ENCODE measurements at regions not wholly inside any gene's neighbourhood (a gene's known extent, or its start where the extent isn't known, plus 50 kb on each side); places are given as distances from the start of the nearest gene placed in this dataset.
"Not testable (repeated sequence)": the region's sequence is repeated elsewhere in the genome, so short reads cannot be mapped to it uniquely, and the experiment has no call there.

DNA sequence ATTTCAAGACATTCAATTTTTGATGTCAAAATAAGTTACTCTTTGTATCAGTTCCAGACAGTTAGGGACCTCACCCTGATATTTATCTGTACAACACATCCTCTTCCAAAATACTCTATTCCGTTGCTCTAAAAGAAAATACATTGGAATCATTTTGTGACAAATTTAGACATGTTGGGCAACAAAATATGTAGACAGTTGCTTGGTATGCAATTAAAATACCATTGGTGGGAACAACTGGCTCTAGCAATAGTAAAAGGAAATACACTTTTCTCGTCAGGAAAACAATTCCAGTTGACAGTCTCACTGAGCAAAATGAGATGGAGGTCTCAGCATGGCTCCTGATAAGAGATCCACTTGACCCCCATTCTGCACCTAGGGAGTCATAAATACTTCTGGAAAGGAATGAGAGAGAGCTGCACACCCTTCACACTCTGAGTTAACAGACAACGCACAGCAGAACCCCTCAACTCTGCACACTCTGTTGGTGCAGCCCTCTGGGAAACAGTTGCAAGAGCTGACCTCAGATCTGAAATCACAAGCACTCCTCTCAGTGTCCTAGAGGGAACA lies 171.3 kb upstream of the NT5E start:
- DNase-seq, result no peak

DNA sequence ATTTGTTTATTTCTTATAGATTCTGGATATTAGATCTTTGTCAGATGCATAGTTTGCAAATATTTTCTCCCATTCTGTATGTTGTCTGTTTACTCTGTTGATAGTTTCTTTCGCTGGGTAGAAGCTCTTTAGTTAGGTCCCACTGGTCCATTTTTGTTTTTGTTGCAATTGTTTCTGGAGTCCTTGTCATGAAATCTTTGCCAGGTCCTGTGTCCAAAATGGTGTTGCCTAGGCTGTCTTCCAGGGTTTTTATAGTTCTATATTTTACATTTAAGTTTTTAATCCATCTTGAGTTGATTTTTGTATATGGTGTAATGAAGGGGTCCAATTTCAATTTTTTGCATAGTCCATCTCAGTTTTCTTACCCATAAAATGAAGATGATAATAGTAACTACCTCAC lies 173.9 kb upstream of the NT5E start:
- DNase-seq, result not testable (repeated sequence)

DNA sequence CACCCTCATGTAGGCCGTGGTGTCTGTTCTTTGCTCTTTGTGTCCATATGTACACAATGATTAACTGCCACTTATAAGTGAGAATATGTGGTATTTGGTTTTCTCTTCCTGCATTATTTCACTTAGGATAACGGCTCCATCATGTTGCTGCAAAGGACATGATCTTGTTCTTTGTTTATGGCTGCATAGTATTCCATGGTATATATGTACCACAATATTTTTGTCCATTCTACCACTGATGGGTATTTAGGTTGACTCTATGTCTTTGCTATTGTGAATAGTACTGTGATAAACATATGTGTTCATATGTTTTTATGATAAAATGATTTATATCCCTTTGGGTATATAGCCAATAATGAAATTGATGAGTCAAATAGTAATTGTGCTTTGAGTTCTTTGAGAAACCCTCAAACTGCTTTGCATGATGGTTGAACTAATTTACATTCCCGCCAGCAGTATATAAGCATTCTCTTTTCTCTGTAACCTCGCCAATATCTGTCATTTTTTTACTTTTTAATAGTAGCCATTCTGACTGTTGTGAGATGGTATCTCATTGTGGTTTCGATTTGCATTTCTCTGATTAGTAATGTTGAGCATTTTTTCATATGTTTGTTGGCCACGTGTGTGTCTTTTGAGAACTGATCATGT lies 174.4 kb upstream of the NT5E start:
- no peak for DNase-seq

DNA sequence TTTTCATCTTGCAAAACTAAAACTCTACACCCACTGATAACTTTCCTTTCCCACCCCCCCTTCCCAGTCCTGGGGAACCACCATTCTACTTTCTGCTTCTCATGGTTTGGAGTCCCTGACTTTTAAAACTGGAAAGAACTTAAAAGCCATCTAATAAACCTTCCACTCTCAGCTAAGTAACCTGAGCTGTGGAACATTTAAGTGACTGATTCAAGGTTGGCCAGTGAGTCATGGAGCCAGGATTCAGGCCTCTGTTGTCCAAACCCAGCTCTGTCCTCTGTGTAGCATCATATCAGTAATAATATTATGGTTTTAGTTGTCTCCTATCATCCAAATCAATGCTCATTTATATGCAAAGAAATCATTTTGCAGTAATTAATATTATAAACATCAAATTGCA lies 176.0 kb upstream of the NT5E start:
- no peak for DNase-seq

DNA sequence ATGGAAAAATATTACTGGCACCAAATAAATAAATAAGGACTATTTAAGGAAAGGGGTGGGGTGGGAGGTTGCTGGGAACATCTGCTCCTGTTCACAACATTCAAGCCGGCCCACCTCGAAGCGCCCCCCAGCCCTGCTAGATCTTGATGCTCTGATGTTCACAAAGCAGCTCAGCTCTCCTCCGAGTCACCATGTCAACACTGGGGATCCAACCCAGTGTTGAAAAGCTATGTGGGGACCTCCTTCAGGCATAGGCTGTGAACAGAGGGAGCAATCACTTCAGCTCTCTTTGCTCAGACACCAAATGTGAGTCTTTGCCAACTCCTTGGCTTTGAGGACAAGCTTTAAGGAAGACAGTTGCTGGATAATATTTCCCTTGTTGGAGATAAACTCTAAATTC lies 176.8 kb upstream of the NT5E start:
- no peak for DNase-seq

DNA sequence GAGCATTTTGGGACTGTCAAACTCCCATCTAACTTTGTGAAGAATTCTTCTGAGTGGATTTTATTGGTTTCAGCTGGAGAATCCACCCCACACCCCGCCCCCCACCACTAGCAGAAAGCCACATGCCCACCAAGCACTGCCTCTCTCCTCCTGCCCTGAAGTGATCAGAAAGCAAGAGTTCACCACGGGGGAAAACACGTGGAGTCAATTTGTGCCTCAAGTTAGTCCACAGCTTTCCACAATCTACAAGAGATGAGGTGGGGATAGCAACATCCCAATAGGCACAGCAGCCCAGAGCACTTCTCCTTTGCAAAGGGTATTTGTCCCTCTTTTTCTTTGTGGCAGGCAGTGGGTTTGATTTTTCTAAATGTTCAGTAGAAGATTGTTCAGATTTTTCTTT lies 177.3 kb upstream of the NT5E start:
- no peak for DNase-seq

DNA sequence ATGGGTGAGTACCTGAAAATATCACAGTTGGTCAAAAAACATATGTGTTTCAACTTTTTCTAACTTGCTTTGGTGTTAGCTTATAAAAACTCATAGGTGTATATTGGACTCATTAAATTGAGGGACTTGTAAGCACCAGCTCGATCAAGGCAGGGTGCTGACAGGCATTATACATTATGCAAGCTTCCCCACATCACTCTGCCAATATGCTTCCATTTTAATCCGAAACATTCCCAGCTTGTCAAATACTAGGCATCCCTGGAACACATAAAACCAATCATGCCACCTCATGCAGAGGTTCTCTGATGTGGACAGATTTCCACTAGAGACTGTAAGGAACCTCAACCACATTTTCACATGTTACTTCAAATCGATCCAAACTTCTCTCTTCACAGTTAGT lies 187.3 kb upstream of the NT5E start:
- DNase-seq, result no peak

DNA sequence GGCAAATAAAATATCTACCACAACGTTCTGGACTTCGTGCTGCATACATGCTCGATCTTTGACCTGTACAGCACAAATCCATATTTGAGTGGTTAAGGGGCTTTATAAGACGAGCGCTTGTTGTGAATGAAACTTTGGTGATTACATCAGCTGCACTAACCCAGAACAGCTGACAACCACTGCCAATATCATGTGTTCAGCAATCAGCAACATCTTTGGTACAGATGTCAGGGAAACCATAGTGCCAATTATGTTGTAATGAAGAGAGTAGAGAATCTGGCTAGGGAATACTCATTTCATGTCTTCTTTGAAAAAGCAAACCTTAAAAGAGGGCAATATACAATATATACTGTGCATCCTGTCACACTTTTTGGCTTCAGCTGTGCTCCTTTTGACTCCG lies 188.6 kb upstream of the NT5E start:
- DNase-seq, result no peak

DNA sequence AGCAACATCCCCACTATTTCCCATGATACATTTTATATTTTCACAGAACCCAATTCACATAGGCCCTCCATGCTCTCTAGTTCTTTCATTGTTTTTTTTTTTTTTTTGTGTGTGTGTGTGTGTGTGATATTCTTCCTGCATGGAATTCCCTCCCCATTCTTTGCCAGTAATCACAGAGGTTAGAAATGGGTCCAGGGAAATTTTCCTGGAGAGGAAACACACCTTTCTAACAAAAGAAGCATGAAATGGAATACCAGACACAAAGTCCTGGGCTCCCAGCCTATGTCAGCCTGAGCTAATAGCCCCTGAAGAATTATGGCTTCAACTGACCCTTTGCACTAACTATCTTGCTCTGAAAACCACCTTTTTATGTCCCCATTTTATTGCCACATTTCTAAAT lies 194.2 kb upstream of the NT5E start:
- no peak for DNase-seq

DNA sequence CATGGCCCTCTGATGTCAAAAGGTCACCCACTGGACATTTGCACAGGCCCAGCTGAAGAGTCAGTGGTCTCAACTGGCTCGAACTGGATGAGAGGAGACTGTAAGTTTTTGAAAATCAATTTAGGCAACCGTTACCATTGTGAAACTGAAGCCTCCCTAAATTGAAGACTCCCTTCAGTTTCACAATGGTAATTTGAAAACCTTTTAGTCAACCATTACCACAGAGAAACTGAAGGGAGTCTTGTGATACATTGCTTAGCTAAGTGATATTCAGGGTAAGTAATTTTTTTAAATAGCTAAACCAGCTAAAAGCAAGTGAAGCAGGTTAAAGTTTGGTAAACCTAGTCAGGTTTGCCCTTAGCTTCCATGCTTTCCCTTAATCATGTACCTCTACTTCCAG lies 197.3 kb upstream of the NT5E start:
- DNase-seq, result no peak

DNA sequence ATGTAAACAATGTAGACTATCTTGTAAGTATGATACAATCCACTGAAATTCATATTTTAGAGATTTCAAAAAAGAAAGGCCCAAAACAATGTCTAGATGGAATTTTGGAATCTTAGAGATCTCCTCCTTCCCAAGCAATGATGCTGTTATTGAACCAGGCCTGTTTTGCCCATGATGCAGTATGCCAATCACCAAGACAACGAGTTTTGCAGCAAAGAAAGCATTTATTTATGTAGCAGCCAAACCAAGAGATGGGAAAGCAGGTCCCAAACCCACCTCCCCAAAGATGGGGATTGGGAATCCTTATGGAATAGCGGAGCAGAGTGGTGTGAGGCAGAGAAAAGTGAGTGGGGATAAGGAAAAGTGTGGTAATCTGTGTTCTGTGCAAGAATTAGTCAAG lies 197.8 kb upstream of the NT5E start:
- DNase-seq, result no peak

DNA sequence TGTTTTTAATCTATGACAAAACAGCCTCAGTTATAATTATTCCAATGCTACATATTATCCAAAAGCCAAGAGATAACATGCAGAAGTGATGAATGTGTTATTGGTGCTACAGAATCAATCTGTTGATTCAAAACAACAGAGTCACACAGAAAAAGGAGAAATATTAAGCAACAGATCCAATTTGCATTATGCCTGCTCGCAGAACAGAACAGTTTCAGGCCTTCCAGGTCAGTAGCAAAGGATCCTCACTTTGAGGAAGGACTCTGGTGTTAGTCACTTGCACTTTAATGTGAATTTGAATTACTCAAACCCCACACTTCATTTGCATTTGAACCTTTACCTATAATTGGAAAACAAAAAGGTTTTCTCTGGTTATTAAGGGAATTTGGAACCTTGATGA lies 198.6 kb upstream of the NT5E start:
- DNase-seq, result no peak

DNA sequence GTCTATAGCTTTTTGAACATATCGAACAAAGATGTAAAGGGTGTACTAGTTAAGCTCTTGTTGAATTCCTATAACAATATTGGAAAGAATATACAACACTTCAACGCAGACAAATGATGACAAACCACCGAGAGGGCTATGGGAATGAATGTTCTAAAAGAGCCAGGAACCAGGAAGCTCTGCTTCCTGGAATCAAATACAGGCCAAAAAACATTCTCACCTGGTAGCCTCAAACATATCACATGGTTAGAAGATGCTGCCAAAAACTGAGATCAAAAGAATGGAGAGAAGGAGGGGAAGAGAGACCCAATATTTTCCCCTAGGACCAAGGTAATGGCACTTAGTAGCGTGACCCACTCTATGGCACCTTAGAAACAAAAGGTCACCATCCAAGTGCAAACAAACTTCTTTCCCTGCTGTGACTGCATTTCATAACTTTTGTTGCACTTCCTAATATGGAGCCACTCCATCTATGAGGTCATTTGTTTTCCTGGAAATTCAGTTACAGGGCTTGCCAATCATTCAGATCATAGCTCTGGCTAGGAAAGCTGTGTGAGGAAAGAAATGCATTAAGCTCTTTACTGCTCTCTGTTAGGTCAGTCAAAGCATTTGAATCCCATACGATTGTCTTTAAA lies 199.2 kb upstream of the NT5E start:
- DNase-seq, result peak in 1 of 3 experiments; percentile 28

DNA sequence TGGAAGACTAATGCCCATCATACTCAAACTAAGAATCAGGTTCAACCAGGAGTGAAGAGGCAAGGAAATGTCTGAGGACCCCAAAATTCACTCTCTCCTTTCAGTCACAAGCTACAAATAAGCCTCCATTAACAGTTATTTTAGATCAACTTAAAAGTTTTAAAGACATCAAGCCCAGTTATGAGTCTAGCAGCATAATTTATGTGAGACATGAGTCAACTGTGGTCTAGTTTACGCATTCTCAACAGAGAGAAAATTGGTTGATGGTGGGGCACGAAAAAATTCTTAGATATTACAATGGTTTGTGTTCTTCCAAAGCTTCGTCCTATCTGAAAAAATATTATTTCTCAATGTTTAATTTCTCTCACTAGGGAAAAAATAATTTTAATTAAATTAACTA lies 204.9 kb upstream of the NT5E start:
- no peak for DNase-seq

DNA sequence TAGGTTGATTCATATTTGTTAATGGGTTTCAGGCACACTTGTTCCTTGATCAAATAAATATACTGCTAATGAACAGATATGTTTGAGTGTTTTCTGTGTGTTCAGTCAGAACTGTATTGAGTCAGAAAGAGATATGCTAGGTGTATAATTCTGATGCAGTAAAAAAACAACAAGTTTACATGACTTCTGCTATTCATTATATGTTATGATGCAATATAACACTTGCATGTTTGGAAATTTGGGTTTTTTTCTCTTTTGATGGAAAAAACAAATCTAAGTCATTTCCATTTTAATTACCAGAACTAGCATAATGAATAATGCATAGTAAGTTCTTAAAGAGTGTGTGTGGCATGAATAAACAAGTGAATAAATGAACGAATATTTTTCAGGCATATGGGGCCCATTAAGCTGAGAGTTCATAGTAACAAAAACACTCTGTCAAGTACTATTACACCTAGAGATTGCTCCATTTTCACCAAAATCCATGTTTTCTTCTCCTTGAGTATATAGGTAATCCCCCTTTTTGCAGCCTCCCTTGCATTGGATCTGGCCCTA lies 208.3 kb upstream of the NT5E start:
- DNase-seq, result no peak

DNA sequence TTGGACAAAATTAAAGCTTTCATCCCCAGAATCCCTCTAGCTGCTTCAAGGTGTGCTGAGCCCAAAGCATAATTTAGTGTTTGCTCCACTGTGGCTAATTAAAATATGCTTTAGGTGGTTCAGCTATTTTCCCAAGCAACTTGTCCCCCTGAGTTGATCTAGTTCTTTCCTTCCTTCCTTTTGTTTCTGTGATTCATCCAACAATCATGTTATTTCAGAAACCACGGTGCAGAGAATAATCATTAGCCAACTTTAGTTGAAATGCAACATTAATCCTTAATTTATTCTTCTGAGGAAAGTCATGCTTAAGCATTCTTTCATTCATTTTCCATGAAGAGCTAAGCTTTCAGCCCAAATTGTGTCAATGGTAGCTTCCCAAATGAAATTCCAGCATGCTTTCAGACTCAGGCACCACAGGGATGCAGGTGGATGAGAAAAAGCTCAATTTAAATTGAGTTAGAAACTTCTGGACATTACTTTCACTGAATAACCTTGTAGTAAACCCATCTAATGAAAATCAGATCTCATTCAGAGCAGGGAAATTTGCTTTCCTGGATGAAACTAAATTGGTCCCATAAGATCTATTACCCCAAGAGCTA lies 209.0 kb upstream of the NT5E start:
- no peak for DNase-seq

DNA sequence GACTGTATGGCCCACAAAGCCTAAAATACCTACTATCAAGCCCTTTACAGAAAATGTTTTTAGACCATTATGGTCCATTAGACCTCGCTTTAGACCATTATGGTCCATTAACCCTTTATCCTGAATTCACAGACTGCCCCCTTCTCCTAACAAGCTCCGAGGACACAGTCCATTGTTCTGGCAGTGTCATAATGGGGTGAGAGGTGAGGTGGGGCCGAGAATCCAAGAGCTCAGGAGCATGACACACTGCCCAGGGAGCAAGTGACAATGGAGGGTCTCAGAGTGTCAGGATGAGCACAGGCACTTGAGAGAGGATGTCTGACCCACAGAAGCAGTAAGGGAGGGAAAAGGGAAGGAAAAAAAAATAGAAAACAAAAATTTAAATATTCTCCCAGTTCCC lies 212.4 kb upstream of the NT5E start:
- no peak for DNase-seq

DNA sequence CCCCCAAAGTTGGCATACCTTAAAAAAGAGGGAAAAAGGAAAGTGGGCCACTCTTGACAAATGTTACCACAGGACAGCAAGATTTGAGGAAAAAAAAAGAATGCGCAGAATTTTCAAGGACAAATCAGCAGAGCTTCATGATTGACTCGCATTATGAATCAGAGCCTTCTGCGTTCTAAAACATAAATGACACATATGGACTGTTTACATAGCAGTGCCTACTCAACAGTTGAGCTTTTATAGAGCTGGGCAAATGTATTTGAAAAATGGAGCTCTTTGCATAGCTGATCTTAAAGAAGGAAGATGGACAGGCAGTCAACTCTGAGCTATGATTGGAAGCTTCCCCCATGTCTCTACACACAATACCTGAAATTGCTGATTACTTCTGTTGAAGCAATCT lies 213.2 kb upstream of the NT5E start:
- no peak for DNase-seq

DNA sequence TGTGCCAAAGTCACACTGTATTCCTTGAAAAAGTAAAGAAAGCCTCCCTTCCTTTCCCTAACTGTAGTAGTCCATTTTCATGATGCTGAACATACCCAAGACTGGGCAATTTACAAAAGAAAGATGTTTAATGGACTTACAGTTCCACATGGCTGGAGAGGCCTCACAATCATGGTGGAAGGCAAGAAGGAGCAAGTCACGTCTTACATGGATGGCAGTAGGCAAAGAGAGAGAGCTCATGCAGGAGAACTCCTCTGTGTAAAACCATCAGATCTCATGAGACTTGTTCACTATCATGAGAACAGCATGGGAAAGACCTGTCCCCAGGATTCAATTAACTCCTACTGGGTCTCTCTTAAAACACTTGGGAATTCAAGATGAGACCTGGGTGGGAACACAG lies 222.5 kb upstream of the NT5E start:
- not testable (repeated sequence) for DNase-seq

DNA sequence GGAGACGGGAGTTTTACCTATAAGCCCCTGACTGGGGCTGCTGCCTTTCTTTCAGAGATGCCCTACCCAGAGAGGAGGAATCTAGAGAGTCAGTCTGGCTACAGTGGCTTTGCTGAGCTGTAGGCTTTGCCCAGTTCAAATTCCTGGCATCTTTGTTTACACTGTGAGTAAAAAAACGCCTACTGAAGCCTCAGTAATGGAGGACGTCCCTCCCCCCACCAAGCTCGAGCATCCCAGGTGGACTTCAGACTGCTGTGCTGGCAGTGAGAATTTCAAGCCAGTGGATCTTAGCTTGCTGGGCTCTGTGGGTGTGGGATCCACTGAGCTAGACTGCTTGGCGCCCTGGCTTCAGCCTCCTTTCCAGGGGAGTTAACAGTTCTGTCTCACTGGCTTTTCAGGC lies 237.1 kb upstream of the NT5E start:
- not testable (repeated sequence) for DNase-seq

DNA sequence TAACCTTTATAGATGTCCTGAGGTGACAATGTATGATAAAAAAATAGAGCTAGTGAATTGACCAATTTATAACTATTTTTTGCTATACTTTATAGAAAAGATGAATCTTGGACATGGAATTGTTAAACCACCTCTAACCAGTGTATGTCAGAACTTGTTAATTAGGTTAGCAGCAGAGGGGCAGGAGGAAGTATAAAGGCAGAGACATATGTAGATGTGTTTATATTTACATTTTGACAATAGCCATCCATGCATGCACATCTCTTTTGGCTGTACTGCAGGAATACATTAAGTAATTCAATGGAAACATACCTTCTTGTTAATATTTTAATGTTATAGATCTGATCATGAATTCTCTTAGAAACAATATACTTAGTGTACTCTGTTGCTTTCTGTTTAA lies 254.6 kb upstream of the NT5E start:
- DNase-seq, result no peak

DNA sequence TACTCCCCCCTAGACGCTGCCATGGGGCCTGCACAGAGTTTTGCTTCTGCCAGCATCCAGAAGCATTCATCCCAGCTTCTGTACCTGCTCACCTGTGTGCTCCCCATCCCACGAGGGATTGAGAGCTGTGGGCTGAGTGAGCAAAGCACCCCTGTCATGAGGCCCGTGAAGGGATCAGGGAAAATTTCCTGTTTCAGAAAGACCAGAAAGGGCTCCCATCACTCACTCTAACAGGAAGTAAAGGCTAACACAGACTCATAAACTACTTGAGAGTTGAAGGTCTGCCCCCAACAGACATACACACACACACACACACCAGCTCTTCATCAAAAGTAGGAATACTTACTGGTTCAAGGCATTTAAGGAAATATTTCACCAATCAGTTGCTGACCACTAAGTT lies 256.5 kb upstream of the NT5E start:
- no peak for DNase-seq

DNA sequence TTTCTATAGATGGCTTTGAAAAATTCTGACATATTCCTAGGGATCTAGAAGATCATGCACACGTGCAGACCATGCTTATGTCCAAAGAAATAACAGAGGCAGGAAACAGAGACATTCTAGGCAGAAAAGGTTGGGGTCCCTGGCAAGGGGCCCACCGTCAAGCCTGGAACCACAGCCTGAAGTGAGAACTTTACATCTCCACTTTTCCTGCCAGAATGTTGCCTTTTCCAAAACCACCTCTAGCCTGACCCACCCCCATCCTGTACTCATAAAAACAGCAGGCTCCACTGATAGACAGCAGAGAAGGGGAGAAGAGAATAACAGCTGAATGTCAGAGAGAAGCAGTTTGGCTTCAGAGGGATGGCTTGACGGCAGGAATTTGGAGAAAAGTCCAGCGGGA lies 257.3 kb upstream of the NT5E start:
- DNase-seq, result no peak

DNA sequence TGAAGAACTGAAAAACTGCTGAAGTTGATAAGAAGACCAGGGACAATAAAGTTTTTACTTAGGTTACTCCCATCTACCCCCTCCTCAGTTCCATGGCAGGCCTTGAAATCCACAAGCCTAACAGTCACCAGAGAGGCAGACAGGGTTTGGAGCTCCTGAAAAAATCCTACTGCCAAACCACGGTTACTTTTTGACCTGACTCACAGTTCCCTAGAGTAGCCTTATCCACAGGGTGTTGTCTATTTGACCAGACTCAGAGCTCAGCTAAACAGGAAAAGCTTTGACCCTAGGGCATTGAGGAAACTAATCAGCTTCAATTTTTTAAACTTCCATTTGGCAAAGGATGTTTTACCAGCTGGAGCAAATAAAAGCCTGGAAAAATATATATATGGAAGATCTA lies 257.7 kb upstream of the NT5E start:
- no peak for DNase-seq
